ENCODE measurements at regions not wholly inside any gene's neighbourhood (a gene's known extent, or its start where the extent isn't known, plus 50 kb on each side); places are given as distances from the start of the nearest gene placed in this dataset.

DNA sequence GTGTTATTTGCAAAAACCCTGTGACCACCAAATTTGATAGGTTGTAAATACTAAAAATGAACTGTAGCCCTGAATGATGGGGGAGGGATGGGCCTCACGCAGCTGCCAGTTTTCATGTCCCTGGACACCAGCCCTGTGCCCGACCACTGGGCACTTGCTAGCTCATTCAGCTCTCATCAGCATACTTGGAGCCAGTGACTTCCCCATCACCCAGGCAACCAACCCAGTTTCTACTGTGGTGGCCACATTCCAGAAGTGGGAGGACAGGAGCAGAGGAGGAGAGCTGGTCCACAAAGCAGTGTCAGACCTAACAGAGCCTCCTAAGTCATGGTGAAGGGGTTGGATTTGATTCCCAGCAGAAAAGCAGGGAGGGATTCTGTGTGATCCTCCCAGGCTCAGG lies 128.2 kb downstream of the CPEB2 start:
- no peak for DNase-seq (ENCODE audit: low read depth in 2 of 2)

GRCh38 chr4:15131551-15131950 lies 129.3 kb downstream of the CPEB2 start:
- DNase-seq (ENCODE audit: low read depth in 2 of 2) = no peak

GRCh38 chr4:15132739-15133138 lies 130.5 kb downstream of the CPEB2 start:
- DNase-seq (ENCODE audit: low read depth in 2 of 2) = no peak

GRCh38 chr4:15139599-15139998 lies 137.3 kb downstream of the CPEB2 start:
- no peak for DNase-seq (ENCODE audit: low read depth in 2 of 2)

- no peak for DNase-seq (ENCODE audit: low read depth in 2 of 2)
These were observed 139.9 kb downstream of the CPEB2 start for GRCh38 chr4:15142201-15142600.

- no peak for DNase-seq (ENCODE audit: low read depth in 2 of 2)
These were observed 141.3 kb downstream of the CPEB2 start for GRCh38 chr4:15143551-15143950.

DNA sequence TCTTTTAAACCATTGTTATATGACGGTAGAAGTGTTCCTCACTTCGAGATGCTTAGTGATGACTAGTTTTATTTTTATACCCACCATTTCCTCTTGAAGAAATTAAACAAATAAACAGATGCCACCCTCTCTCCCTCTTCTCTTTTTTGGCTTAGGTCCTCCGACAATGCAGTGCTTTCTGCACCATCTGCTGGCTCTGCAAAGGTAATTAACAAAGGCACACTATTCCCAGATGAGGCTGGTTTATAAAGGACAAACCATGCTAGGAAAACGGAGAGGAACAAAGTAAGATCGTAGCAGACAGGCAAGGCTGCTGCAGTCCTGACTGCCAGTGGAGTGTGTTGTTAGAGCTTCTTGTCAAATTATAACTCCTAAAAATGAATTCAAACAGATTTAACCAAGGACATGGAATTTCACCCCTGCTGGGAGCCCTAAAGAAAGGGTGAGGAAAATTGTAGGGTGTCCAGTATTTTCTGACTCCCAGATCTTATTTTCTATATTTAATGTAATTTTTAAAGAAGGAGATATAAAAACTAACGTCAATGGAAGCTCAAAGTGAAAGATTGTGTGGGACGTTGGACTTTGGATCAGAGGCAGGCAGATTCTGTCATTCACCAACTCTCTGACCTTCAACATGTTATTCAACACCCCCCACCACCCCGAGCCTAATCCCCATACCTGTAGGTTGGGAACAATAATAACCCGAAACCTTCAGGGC lies 142.1 kb downstream of the CPEB2 start:
- no peak for DNase-seq (ENCODE audit: low read depth in 2 of 2)

DNA sequence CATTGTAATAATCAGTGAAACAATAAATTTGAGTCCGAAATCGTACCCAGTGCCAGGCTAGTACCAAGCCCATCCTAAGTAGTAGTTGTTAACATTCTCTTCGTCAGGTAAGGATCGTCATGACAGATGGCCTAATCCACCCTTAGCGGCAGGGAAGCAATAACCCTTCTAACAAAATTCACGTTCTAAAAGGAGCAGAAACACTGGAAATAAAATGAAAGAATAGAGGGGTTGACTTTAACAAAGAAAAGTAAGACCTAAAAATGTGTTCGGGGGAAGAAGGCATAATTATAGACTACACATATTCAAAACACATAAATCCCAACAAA lies 142.7 kb downstream of the CPEB2 start:
- DNase-seq (ENCODE audit: low read depth in 2 of 2) = no peak

- DNase-seq (ENCODE audit: low read depth in 2 of 2) = no peak
These were observed 143.4 kb downstream of the CPEB2 start for GRCh38 chr4:15145709-15146108.

DNA sequence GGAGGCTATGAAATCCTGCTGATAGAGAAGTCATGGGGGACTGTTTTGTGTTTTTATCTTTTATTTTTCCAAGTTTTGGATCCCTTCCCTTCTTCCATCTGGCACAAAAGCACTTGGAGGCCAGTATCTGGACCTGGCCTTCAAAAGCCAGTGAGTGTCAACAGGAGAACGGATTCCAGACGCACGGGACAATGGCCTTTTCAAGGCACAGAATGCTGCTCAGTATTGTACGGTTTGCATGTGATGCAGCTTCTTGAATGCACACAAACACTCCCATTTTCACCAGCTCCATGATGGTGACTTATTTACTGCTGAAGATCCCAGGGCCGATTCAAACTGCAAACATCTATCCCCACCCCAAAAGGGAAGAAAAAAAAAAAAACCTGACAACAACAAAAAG lies 145.4 kb downstream of the CPEB2 start:
- DNase-seq (ENCODE audit: low read depth in 2 of 2) = no peak

GRCh38 chr4:15148199-15148598 lies 145.9 kb downstream of the CPEB2 start:
- DNase-seq (ENCODE audit: low read depth in 2 of 2) = no peak

DNA sequence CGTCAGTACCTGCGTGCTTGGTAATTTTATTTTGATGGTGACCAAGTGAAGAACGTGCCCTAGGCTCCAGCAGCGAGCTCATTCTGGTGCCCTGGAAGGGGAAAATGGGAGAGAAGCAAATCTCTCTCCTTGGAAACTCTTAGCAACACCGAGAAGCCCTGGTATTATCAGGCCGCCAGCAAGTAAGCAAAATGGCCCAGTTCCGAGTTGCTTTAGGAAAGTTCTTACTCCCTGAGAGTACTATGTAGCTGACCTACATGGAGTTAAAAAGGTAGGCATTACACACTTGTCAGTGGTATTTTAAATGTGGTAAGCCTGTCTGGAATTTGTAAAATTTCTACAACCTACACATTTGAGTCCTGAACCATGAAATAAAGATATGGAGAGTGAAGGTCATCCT lies 146.4 kb downstream of the CPEB2 start:
- DNase-seq (ENCODE audit: low read depth in 2 of 2) = no peak

- no peak for DNase-seq (ENCODE audit: low read depth in 2 of 2)
These were observed 147.1 kb downstream of the CPEB2 start for GRCh38 chr4:15149234-15149838.

- no peak for DNase-seq (ENCODE audit: low read depth in 2 of 2)
These were observed 147.7 kb downstream of the CPEB2 start for GRCh38 chr4:15149839-15150592.

GRCh38 chr4:15150631-15151030 lies 148.3 kb downstream of the CPEB2 start:
- no peak for DNase-seq (ENCODE audit: low read depth in 2 of 2)

DNA sequence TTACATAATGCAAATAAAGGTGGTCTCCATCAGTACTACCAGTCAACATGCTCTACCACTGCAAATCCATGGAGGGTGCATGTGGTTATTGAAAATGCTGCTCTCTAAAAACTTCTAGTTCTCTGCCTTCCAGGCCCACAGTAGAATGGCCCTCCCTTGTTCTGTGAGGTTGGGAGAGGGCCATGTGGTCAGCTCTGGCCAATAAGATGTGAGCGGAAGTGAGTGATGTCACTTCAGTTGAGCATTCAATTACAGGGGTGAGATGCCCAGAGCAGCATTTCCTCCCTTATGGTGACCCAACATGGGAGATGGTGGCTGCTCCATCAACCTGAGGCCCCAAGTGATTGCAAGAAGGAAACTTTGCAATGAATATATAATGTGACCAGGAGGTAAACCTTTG lies 148.8 kb downstream of the CPEB2 start:
- no peak for DNase-seq (ENCODE audit: low read depth in 2 of 2)

DNA sequence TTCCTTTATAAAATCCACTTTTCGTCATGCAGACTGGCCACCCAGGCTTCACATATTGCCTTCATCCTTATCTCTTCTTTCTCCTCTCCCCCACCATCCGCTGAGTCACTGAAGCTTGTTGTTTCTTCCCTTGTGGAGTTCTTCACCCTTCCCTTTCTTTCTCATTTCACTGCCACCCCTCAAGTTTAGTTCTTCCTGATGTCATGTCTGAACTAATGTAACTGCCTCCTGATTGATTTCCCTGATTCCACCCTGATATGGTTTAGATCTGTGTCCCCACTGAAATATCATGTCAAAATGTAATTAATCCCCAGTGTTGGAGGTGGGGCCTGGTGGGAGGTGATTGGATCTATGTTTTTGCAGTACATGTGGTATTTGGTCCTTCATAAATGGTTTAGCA lies 151.4 kb downstream of the CPEB2 start:
- no peak for DNase-seq (ENCODE audit: low read depth in 2 of 2)

GRCh38 chr4:15158406-15159091 lies 156.3 kb downstream of the CPEB2 start:
- no peak for DNase-seq (ENCODE audit: low read depth in 2 of 2)

GRCh38 chr4:15159477-15160019 lies 157.3 kb downstream of the CPEB2 start:
- DNase-seq (ENCODE audit: low read depth in 2 of 2) = no peak

- DNase-seq (ENCODE audit: low read depth in 2 of 2) = no peak
These were observed 159.2 kb downstream of the CPEB2 start for GRCh38 chr4:15161439-15161838.

- no peak for DNase-seq (ENCODE audit: low read depth in 2 of 2)
These were observed 159.8 kb downstream of the CPEB2 start for GRCh38 chr4:15162046-15162445.
